ENCODE measurements at regions not wholly inside any gene's neighbourhood (a gene's known extent, or its start where the extent isn't known, plus 50 kb on each side); places are given as distances from the start of the nearest gene placed in this dataset.

DNA sequence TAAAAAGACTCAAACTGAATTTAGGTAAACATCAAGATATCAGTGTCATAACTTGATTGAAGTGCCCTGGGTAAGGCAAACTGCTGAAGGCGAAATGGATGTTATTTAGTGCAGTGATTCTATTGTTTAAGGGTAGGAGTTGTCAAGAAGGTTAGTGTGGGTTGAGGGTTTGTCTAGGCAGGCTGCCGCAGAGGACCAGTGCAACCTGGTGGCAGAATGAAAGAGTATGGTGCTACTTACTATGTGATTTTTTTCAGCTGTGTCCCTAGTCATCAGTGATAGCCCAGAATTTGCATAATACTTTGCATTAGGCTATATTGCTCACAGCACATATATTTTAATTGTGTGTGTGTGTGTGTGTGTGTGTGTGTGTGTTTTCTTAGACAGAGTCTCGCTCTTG lies 1127.0 kb downstream of the GALC start:
- DNase-seq, result no peak

DNA sequence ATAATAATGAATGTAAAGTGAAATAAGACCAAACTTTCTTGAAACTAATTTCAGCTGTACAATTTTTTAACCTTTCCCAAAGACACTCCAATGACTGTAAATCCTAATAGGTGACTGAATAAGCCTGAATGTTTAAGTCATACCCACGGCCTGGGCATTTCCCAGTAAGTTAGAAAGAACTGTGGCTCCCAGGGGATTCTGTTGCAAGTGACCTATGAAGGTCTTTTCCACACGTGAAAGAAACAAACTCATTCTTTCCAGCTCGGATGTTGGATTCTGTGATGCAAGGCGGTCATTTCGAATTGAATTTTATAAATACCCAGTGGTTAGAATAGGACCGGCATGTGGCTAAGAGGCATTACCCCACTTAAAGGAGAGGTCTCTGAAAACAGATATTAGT lies 1134.4 kb downstream of the GALC start:
- DNase-seq, result no peak

DNA sequence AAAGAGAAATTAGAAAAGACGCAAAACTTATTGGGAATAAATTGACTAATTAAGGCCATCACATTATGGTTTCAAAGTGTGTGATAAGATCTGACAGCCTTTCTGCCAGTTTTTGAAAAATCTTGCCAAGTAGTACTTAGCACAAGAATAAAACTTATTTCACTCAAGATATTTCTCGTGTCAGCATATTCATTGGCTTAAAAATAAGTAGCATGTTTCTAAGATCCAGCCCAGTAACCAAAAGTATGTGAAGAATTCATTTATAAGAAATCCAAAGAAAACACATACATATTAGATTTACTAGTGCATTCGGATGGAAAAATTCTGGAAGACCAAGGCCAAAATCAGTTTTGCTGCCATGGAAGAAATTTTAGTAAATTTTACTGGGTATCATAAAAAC lies 1135.0 kb downstream of the GALC start:
- no peak for DNase-seq

DNA sequence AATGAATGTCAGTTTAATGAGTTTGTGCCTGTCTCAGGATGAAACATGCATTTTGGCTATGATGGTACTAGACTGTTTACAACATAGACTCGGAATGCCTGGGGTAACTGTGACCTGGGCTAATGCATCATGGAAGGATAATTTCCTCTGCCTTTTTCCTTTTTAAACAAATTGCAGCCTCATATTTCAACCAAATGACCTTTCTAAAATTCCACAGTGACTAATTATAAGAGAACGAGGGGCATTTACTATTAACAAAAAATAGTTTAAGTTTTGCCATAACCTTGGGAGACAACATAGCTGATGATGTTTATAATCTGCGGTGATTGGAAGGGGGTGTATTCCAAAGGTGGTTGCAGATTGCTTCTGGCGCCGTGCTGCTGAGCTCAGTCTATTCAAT lies 1140.5 kb downstream of the GALC start:
- no peak for DNase-seq

DNA sequence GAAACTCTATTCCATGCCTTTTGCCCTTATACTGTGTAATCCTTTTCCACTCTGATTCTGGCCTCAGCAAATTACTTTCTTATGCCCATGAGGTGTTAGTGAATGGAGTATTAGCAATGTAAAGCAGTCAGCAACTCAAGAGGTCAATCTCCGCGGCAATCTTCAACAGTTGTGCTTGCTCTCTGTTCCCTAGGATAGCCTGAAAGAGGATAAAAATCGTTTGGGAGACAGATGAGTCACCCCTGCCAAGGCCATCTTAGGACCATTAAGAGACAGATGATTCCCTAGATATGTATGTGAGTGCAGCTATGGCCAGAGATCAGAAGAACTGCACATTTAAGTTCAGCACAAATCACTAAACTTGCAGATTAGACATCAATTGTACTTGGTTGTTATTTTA lies 1145.8 kb downstream of the GALC start:
- no peak for DNase-seq

DNA sequence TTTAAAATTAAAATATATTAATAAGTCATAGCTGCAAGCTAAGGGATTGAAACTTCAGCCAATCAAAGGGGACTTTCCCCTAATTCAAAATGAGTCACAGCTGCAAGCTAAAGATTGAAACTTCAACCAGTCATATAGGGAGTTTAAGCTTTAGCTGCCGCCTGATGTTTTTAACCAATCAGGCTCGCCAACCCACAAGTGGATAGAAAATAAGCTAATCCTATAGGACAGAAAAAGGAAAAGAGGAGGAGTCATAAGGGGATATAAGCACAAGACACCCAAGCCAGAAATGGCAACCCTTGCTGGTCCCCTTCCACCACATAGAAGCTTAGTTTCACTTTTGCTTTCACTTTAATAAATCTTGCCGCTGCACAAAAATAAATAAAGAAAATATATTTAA lies 1154.6 kb downstream of the GALC start:
- DNase-seq, result no peak

DNA sequence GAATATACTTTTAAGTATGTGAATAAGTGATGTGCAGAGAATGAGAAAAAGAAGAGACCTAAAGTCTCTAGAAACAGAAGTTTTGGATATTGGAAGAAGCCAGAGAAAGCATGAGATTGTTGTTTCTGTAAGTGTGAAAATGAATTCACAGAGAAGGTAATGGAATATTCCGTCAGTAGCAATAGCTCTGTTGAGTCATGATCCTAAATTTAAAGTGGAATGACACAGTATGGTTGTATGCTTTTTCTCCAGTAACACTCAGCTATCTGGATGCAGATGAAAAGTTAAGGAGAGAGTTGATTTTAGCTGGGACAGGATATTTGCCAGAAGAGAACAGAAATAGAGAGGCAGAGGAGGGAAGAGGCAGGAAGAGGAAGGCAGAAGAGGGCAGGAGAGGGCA lies 1166.3 kb downstream of the GALC start:
- DNase-seq, result no peak

DNA sequence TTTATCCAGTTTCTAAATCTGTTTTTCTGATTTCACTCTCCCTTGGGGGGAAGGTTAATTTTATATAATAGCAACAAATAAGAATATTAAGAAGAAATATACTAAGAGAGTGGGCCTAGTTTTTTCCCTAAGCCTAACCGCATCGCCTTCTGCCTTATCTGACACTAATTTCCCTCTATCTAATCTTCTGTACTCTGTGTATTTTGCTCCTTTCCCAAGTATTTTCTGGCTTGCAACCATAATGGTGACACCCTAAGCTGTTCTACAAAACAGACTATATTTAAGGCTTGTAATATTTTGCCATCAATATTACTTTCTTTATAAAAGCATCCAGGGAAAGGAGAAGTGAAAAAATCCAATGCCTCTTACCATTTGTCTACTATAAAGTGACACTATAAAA lies 1168.8 kb downstream of the GALC start:
- no peak for DNase-seq

DNA sequence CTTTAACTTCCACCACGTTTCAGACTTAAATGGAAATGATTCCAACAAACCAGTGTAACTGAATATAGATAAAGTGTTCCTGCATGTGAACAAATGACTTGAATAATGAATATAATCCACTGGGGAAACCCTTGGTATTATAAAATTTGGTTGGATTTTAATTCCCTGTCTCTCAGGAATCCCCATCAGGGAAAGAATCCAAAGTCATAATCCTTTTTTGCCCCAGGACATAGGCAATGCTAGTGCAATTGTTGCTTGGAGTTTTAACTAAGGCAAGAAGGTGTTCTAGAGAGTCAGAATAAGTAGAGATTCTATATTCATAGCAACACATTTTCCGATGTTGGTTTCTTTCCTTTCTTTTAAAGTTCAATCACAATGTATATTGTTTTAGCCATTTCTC lies 1169.4 kb downstream of the GALC start:
- DNase-seq, result no peak

DNA sequence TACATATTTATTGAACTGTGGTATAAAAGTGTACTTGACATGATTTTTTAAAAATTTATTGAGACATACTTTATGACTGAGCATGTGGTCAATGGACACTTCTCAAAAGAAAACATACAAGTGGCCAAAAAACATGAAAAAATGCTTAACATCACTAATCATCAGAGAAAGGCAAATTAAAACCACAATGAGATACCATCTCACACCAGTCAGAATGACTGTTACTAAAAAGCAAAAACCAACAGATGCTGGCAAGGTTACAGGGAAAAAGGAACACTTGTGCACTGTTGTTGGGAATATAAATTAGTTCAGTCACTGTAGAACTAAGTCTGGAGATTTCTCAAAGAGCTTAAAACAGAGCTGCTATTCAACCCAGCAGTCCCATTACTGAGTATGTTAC lies 1177.6 kb downstream of the GALC start:
- DNase-seq, result no peak

DNA sequence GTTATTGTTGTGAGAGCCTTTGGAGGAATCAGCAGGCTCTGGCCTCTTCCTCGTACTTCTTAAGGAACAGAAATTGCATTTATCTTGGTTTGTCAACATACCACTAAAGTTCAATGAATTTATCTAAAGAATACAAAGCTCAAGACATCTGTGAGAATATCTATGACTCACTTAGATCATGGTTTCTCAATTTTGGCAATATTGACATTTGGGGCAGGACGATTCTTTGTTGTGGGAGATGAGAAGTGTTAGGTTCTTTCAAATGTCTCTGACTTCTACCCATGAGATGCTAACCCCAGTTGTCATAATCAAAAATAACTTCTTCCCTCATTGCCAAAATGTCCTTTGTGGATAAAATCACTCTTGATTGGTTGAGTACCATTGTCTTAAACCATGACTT lies 1190.3 kb downstream of the GALC start:
- no peak for DNase-seq

DNA sequence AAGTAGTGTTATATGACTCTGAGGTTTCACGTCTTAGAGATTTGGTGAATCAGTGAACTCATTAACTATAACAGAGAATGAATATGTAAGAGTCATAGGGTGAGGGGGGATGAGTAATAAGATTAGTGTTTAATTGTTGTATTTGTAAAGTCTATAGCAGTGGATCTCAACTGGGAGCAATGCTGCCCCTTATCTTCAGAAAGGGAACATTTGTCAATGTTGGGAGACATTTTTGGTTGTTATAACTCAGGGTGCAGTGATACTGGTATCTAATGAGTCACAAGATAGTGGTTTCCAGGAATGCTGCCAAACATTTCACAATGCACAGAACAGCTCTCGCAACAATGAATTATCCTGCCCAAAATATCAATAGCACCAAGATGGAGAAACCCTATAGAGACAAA lies 1193.7 kb downstream of the GALC start:
- DNase-seq, result no peak

DNA sequence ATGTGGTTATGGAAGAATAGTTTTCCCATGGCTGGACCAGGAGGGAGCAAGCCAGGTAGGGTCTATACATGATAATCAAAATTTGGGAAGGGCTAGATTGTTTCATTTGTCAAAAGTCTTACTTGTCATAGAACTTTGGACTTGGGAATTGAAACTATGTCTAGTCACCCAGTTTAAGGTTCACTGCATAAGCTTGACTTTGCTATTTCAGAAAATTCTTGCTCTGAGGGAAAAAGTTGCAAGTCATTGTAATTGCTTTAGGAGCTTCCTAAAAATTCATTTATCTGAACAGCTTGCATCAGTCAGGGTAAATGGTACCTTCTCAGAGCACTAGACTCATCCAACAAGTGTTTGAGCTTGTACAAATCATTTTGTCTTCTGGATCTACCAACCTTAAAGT lies 1194.7 kb downstream of the GALC start:
- no peak for DNase-seq

DNA sequence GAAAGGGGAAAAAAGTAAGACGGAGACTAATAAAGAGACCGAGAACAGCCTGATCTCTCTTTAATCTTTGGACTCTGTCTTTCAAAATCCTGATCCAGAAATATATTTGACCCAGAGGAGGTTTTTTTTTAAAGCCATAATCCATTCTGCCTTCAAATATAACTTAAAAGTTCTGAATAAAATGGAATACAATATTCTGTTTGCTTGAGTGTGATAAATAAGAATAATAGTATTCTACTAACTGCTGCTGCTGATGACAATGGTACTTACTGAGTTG lies 1196.0 kb downstream of the GALC start:
- DNase-seq, result no peak

DNA sequence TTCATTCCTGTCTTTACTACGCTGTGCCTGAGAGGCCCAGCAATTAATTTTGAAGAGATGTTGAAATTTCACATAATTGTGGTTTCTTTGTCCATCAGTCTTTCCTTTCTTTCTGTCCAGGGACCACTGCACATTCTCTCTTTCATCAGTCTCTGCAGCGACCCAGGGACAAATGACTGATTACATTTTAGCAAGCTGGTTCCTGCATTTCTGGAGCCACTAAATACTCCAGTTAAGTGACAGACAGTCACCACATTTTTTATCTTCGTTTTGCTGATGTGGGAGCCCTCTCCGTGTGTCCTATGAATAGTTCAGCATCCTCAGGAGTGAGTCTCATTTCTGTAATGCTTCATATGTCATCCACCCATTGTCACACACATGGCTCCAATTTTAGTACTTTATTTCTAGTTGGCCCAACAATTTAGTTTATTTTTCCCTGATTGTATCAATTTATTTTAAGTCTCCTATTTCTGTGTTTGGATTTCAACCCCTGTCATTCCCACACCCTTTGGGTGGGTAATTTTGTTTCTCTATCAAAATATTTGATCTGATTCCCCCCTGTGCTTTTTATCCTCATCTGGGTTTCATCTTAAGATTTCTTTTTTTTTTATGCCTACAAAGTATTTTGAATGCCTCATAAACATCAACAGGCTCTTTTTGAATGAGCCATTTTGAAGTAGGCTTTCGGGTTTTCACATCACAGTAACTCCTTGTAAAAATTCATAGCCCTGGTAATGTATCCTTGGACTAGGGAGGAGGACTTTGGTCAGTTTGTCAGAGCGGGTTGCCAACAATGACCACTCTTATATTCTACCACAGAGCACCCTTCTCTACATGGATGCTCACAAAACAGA lies 1196.5 kb downstream of the GALC start:
- DNase-seq, result no peak

DNA sequence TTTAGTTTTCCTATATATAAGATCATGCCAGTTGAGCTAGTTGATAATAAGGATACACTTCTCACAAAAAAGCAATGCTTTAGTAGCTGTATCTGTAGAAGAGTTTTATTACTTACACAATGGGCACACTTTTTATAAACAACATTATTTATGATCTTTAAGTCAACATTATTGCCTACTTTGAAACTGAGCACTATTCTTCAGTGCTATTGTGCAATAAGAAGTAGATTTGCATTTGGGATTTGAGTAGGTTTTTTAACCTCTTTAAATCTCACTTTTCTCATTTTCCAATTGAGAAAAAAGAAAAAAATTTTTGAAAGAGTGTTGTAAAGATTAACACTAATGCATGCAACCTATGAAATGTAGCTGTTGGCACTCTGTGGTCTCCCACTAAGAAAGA lies 1198.3 kb downstream of the GALC start:
- no peak for DNase-seq

DNA sequence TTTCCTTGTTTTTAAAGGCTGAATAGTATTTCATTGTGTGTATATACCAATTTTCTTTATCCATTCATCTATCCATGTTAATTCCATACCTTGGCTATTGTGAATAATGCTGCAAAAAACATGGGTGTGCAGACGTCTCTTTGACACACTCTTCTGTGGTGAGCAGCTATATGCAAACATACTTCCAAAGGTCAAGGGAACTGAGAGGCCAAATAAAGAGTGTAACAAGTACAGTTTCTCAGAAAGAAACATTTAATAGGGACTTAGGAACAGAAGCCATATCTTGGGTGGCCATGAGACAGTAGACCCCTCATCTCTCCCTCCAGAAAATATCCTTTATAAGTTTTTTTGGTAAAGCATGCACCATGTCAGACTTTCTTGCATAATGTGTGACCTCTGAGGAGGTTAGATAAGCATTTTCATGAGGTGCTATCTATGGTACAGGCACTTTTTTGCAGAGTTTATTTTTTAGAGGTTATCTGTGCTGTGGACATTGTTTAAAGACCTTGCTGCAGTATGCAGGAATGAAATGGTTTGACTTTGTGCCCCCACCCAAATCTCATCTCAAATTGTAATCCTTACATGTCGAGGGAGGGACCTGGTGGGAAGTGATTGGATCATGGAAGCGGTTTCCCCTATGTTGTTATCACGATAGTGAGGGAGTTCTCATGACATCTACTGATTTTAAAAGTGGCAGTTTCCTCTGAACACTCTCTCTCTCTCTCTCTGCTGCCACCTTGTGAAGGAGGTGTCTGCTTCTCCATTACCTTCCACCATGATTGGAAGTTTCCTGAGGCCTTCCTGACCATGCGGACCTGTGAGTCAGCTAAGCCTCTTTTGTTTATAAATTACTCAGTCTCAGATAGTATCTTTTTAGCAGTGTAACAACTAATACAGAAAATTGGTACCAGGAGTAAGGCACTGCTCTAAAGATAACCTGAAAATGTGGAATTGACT lies 1202.3 kb downstream of the GALC start:
- no peak for DNase-seq

DNA sequence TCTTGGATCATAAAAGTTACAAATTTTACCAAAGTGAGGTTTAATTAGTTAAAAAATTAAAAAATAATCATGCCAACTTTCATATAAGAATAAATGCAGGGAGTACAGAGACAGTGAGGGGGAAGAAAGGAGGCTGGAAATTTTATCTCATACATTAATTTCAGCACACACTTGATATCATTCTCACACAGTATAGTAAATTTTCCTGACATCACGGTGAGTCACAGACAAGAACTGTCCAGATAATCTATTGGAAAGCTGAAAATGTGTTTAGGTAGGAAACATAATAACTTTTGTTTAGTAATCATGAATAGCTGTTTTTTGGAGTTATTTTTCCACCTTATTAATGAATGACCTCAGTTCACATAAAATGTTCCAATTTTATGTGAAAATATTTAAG lies 1204.8 kb downstream of the GALC start:
- DNase-seq, result no peak

DNA sequence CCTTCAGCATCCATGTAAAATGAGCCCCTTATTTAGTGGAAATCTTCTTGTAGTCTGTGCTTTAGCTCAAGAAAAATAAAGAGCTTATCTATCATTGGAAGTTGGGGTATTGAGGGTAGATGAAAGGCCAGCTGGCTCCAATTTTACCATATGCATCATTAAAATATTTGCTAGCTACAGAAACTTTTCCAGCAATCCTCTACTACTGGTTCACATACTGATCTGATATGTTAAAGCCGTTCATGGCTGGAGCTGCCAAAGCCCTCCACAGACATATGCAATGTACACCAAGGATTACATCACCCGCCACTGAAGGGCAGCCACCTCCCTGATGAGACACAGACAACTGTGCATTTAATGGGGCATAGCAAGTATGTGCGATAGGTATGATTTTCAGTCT lies 1205.3 kb downstream of the GALC start:
- no peak for DNase-seq

DNA sequence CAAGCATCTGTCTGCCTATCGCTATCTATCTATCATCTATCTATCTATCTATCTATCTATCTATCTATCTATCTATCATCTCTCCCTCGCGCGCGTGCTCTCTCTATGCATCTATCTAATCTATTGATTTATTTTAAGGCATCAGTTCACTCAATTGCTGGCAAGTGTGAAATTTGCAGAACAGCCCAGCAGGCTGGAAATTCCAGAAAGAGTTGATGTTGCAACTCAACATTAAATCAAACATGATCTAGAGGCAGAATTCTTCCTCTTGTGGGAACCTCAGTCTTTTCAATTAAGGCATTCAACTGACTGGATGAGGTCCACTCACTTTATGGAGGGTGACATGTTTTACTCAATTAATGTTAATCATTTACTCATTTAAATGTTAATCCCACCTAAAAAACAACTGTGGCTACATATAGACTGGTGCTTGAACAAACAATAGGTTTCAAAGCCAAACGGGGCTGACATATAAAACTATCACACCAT lies 1210.8 kb downstream of the GALC start:
- no peak for DNase-seq

DNA sequence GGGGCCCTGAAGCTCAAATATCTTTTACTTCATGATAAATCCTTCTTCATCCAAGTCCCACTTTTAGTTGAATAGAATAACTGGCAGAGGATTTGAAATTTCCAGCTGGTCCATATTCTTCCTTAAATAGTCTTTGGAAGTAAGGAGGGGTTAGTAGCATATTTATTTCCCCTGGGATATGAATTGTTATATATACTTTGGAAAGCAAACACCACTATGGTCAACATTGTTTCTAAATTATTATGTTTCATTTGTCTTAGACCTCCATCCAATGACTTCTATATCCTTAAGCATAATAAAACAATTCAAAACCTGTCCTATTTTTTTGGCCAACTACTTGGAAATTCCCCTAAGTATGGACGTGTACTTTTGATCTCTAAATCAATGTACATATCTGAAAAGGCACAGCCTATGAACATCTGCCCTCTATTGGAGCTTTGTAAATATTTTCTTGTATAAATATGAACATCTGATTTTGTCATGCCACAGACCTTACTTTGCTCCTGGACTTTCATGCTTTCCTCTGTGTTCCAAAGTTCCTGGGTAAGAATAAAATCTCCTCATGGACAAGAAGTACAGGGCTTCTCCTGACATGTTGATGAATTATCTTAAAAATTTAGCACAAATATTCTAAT lies 1212.0 kb downstream of the GALC start:
- no peak for DNase-seq

DNA sequence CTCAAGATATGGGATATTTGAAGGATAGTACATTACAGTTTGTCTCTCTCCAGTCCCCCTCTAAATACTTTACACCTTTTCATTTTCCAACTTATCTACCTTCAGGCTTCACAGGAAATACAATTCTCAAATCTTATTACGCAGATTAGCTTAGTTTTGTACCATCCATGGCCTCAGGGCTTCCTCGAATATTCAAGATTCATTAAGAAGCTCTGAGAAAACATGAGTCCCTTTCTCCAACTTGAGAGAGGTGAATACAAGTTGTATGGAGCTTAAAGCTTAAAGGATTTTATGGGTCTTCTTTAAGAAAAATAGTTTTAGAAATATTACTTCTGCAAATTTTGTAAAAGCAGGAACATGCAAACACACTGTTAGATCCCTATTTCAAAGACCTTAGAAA lies 1212.5 kb downstream of the GALC start:
- no peak for DNase-seq

DNA sequence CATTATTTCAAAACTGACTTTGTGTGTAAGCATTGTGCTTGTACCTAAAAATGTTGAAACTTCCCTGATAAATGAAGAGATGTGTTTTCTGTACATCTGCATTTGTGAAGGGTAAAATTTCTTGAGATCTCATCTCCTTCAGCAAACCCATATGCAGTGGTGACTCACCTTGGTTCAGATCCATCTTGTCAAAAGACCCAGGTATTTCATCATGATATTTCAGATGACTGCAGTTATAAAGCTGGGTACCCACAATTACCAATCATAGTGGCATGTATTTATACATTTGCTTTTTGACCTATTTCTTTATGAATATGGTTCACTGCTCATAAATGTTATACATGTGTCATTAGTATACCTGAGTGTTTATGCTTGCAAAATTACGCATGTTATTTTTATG lies 1213.6 kb downstream of the GALC start:
- no peak for DNase-seq
